Natural killer cell (primary cell): ENCODE measurements at regions not wholly inside any gene's neighbourhood (a gene's known extent, or its start where the extent isn't known, plus 50 kb on each side); places are given as distances from the start of the nearest gene placed in this dataset.

ENCODE experiments used
- ATAC-seq, 3 donors: fragments of 150-1000 bp in 2 of 3; fragments of 200-7000 bp in 1 of 3; cut with Tn5 transposase; 1 replicate in 1 of 3; 2 replicates in 2 of 3; pipeline ENCODE4 v1.10.0; 2021; ENCODE audit warnings: mild to moderate bottlenecking in 2 of 3, moderate library complexity in 2 of 3
- DNase-seq, 2 donors: peaks; one replicate each; pipeline versions ENCODE4 v3.0.0 to v3.0.0-alpha.2; 2013 to 2021; ENCODE audit warnings: mixed read lengths in 1 of 2
- H3K27ac ChIP-seq: one replicate; pipeline ENCODE4 v1.5.1; 2013; ENCODE audit warnings: mild to moderate bottlenecking, low read length
- H3K27me3 ChIP-seq: one replicate; pipeline ENCODE4 v1.6.1; 2013; ENCODE audit warnings: low read length; ENCODE audit not compliant: control insufficient read depth, insufficient read depth
- H3K36me3 ChIP-seq: one replicate; pipeline ENCODE4 v1.6.1; 2013; ENCODE audit warnings: low read length; ENCODE audit not compliant: control insufficient read depth, insufficient read depth
- H3K4me1 ChIP-seq: one replicate; pipeline ENCODE4 v1.6.1; 2013; ENCODE audit warnings: low read length; ENCODE audit not compliant: control insufficient read depth, insufficient read depth
- H3K4me3 ChIP-seq: one replicate; pipeline ENCODE4 v1.5.1; 2013; ENCODE audit warnings: low read length
- H3K9me3 ChIP-seq: one replicate; pipeline ENCODE4 v1.6.1; 2013; ENCODE audit warnings: low read length; ENCODE audit not compliant: control insufficient read depth, insufficient read depth
- H3K27ac Mint-ChIP-seq, 2 donors: one replicate each; pipeline ENCODE4 v1.8.0; 2022; ENCODE audit warnings: mild to moderate bottlenecking in 2 of 2, mixed read lengths in 2 of 2, moderate library complexity in 1 of 2
- H3K27me3 Mint-ChIP-seq, 2 donors: one replicate each; pipeline ENCODE4 v1.8.0; 2022; ENCODE audit warnings: low read depth in 2 of 2, mixed read lengths in 2 of 2
- H3K36me3 Mint-ChIP-seq: one replicate; pipeline ENCODE4 v1.8.0; 2022; ENCODE audit warnings: mixed read lengths
- H3K4me1 Mint-ChIP-seq, 2 donors: one replicate each; pipeline ENCODE4 v1.8.0; 2022; ENCODE audit warnings: mixed read lengths in 2 of 2
- H3K4me3 Mint-ChIP-seq: one replicate; pipeline ENCODE4 v1.8.0; 2022; ENCODE audit warnings: mild to moderate bottlenecking, moderate library complexity, mixed read lengths
- H3K9me3 Mint-ChIP-seq, 2 donors: one replicate each; pipeline ENCODE4 v1.8.0; 2022; ENCODE audit warnings: mixed read lengths in 2 of 2
- WGBS: methylation state at CpG from one replicate; pipeline ENCODE4 v1.1.7; 2013; ENCODE audit warnings: missing lambda C conversion rate; ENCODE audit not compliant: insufficient coverage; 5-methylcytosine and 5-hydroxymethylcytosine counted together
- intact Hi-C: fragments of 100-400 bp; cut with micrococcal nuclease; formaldehyde crosslinking; loops from one replicate; pipeline ENCODE4 v1.14.2; 2022
- TF ChIP-seq, protein P1 (sequence below): fragments of 200-600 bp; IDR thresholded peaks from one replicate; pipeline ENCODE4 v1.8.0; 2022; ENCODE audit warnings: antibody characterized with exemption

DNA sequence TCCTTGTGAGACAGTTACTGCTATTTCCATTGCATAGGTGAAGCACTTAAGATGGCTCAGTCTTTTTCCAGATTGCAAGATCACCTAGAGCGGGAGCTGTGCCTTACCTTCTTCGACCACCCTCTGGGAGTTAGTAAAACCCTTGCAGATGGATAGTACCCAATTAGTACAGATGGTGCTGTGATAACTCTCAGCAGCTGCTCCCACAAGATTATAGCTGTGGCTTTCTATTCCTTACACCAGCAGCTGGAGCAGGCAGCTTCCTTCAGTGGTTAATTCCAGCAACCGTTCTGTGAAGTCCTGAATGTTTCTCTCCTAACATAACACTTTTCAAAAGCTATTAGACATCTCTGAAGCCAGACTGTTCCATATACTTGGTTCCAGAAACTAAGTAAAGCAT lies 796.8 kb downstream of the XPNPEP1 start:
- Mint-ChIP-seq H3K9me3 (peaks cover 9 to 12% of the 10 kb centered on the region in 2 donors), H3K4me1 (no peaks in the 10 kb centered on the region), H3K4me3 (no peak overlapping the region), H3K27me3 (no peaks in the 10 kb centered on the region), H3K36me3 (peaks cover 8% of the 10 kb centered on the region), H3K27ac (no peak overlapping the region)
- H3K27ac ChIP-seq, result no peak overlapping the region
- H3K4me1 ChIP-seq, result no peaks in the 10 kb centered on the region
- DNase-seq, result no peak
- WGBS, result 79% methylated on average over 3 of the region's 3 CpGs
- H3K4me3 ChIP-seq, result no peak overlapping the region
- no peak for ATAC-seq
- H3K36me3 ChIP-seq, result no peaks in the 10 kb centered on the region
- intact Hi-C loops, result no loop called here
- TF ChIP-seq, protein P1, sequence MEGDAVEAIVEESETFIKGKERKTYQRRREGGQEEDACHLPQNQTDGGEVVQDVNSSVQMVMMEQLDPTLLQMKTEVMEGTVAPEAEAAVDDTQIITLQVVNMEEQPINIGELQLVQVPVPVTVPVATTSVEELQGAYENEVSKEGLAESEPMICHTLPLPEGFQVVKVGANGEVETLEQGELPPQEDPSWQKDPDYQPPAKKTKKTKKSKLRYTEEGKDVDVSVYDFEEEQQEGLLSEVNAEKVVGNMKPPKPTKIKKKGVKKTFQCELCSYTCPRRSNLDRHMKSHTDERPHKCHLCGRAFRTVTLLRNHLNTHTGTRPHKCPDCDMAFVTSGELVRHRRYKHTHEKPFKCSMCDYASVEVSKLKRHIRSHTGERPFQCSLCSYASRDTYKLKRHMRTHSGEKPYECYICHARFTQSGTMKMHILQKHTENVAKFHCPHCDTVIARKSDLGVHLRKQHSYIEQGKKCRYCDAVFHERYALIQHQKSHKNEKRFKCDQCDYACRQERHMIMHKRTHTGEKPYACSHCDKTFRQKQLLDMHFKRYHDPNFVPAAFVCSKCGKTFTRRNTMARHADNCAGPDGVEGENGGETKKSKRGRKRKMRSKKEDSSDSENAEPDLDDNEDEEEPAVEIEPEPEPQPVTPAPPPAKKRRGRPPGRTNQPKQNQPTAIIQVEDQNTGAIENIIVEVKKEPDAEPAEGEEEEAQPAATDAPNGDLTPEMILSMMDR, result no peak
- H3K9me3 ChIP-seq, result peaks cover under 1% of the 10 kb centered on the region
- no peaks in the 10 kb centered on the region for H3K27me3 ChIP-seq

DNA sequence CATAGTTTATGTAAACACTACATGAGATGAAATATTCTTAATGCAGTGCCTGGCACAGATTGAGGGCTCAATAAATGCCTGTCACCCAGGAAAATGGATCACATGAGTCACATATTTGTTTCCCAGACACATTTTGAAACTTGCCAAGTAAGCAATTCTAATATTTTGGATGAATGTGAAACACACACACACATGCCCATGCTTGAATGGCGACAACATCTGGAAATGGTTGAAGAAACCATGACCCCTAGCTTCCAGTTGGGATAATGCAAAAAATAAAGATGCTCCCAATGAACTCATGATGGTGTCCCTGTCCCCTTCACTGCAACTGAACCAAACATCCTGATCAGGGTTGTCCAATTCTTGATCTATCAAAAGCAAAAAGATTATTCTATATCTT lies 797.3 kb downstream of the XPNPEP1 start:
- Mint-ChIP-seq H3K9me3 (peaks cover 10 to 12% of the 10 kb centered on the region in 2 donors), H3K4me1 (no peaks in the 10 kb centered on the region), H3K27me3 (no peaks in the 10 kb centered on the region), H3K36me3 (peaks cover 9% of the 10 kb centered on the region), H3K27ac (no peak overlapping the region), H3K4me3 (no peak overlapping the region)
- 64% methylated on average over 1 of the region's 1 CpG for WGBS
- TF ChIP-seq, protein P1, result no peak
- Histone ChIP-seq H3K4me3 (no peak overlapping the region), H3K27me3 (no peaks in the 10 kb centered on the region), H3K36me3 (no peaks in the 10 kb centered on the region), H3K9me3 (no peaks in the 10 kb centered on the region), H3K4me1 (no peaks in the 10 kb centered on the region), H3K27ac (no peak overlapping the region)
- ATAC-seq (no peak), DNase-seq (no peak)
- intact Hi-C loops, result no loop called here

DNA sequence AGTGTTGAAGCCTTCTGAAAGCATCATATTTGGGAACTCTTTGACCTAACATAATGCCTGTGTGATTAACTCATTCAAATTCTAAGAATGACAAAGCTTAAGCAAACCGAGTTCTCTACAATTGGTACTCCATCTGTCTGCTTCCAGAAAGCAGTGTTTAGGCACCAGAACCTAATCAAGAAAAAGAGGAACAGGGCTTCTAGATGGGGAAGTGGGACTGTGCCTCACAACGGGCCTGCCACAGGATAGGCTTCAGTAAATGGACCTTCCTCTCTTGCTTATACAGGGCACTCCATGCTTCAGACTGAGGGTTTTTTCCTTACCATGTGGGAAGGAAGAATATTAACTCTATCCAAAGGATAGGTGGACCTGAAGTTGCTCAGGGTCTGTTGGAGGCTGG lies 808.1 kb downstream of the XPNPEP1 start:
- peaks cover 20% of the 10 kb centered on the region for H3K9me3 ChIP-seq
- Mint-ChIP-seq H3K27me3 (no peaks in the 10 kb centered on the region), H3K27ac (no peak overlapping the region), H3K36me3 (no peaks in the 10 kb centered on the region), H3K4me1 (no peaks in the 10 kb centered on the region), H3K4me3 (no peak overlapping the region), H3K9me3 (peaks cover 11 to 18% of the 10 kb centered on the region in 2 donors)
- H3K4me3 ChIP-seq, result no peak overlapping the region
- H3K36me3 ChIP-seq, result no peaks in the 10 kb centered on the region
- ATAC-seq (no peak), DNase-seq (no peak)
- 33% methylated on average over 2 of the region's 2 CpGs for WGBS
- intact Hi-C loops, result no loop called here
- no peaks in the 10 kb centered on the region for H3K27me3 ChIP-seq
- H3K4me1 ChIP-seq, result no peaks in the 10 kb centered on the region
- TF ChIP-seq, protein P1, result no peak
- no peak overlapping the region for H3K27ac ChIP-seq

DNA sequence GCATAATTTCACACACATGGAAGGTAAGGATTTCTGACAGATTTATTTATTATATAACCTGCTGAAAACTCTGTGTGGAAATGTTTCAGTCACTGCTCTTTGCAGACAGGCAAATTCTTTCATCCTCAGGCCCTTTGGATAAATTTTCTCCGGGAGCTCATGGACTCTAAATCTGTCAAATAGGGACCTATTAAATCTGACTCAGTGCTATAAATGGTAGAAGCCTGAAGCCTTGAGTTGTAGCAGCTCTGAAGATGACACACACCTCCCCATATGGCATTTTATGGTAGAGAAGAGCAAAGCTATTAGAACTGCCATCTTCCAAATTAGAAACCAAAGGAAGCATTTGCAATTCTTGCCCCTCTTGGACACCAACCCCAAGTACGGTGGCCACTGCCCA lies 808.7 kb downstream of the XPNPEP1 start:
- H3K36me3 ChIP-seq, result no peaks in the 10 kb centered on the region
- WGBS, result 100% methylated on average over 2 of the region's 2 CpGs
- DNase-seq, result no peak
- H3K27me3 Mint-ChIP-seq, result no peaks in the 10 kb centered on the region
- no peak overlapping the region for H3K4me3 Mint-ChIP-seq
- no peaks in the 10 kb centered on the region for H3K27me3 ChIP-seq
- H3K9me3 ChIP-seq, result peaks cover 20% of the 10 kb centered on the region
- H3K27ac Mint-ChIP-seq, result no peak overlapping the region
- H3K4me1 ChIP-seq, result no peaks in the 10 kb centered on the region
- H3K9me3 Mint-ChIP-seq, result peaks cover 14 to 18% of the 10 kb centered on the region in 2 donors
- intact Hi-C loops, result no loop called here
- TF ChIP-seq, protein P1, result no peak
- H3K36me3 Mint-ChIP-seq, result no peaks in the 10 kb centered on the region
- H3K27ac ChIP-seq, result no peak overlapping the region
- no peak for ATAC-seq
- no peaks in the 10 kb centered on the region for H3K4me1 Mint-ChIP-seq
- H3K4me3 ChIP-seq, result no peak overlapping the region
